SK-N-SH (cell line): ENCODE measurements at regions not wholly inside any gene's neighbourhood (a gene's known extent, or its start where the extent isn't known, plus 50 kb on each side); places are given as distances from the start of the nearest gene placed in this dataset.

Experiments used
- EZH2phosphoT487 ChIP-seq: fragments of 200-600 bp; sonication (generic); IDR thresholded peaks from 2 replicates; pipeline ENCODE4 v1.6.1; 2017; ENCODE audit warnings: low read depth, mixed run types, mild to moderate bottlenecking, antibody characterized with exemption, moderate library complexity, borderline replicate concordance
- FOXM1 ChIP-seq: IDR thresholded peaks from 2 replicates; pipeline ENCODE4 v1.4.0; 2012; ENCODE audit warnings: low read depth, mild to moderate bottlenecking
- MAX ChIP-seq: IDR thresholded peaks from 2 replicates; pipeline ENCODE4 v1.4.0; 2012; ENCODE audit warnings: low read depth
- USF2 ChIP-seq: fragments of 150-350 bp; IDR thresholded peaks from 2 replicates; pipeline ENCODE4 v1.6.1; 2017; ENCODE audit warnings: antibody characterized with exemption, low read length, low read depth, borderline replicate concordance
- TF ChIP-seq, protein P1 (sequence below): fragments of 200-600 bp; sonication (generic); IDR thresholded peaks from 2 replicates; pipeline ENCODE4 v1.6.1; 2017; ENCODE audit warnings: antibody characterized with exemption, mild to moderate bottlenecking, moderate library complexity

- TF ChIP-seq, protein P1, sequence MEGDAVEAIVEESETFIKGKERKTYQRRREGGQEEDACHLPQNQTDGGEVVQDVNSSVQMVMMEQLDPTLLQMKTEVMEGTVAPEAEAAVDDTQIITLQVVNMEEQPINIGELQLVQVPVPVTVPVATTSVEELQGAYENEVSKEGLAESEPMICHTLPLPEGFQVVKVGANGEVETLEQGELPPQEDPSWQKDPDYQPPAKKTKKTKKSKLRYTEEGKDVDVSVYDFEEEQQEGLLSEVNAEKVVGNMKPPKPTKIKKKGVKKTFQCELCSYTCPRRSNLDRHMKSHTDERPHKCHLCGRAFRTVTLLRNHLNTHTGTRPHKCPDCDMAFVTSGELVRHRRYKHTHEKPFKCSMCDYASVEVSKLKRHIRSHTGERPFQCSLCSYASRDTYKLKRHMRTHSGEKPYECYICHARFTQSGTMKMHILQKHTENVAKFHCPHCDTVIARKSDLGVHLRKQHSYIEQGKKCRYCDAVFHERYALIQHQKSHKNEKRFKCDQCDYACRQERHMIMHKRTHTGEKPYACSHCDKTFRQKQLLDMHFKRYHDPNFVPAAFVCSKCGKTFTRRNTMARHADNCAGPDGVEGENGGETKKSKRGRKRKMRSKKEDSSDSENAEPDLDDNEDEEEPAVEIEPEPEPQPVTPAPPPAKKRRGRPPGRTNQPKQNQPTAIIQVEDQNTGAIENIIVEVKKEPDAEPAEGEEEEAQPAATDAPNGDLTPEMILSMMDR: no peak
- TF ChIP-seq EZH2phosphoT487 (no peak), USF2 (no peak), FOXM1 (no peak), MAX (no peak)
Observed at GRCh38 chr7:379456-380138, 89.6 kb downstream of the FOXL3 start.
